HUES64 (cell line): ENCODE measurements at regions not wholly inside any gene's neighbourhood (a gene's known extent, or its start where the extent isn't known, plus 50 kb on each side); places are given as distances from the start of the nearest gene placed in this dataset.
"Not testable (repeated sequence)": the region's sequence is repeated elsewhere in the genome, so short reads cannot be mapped to it uniquely, and the experiment has no call there.

Experiments used
- H3K27ac ChIP-seq: 2 replicates; pipeline ENCODE4 v1.7.0; 2013; ENCODE audit warnings: low read depth, low read length, inconsistent platforms
- H3K27me3 ChIP-seq: 2 replicates; pipeline ENCODE4 v1.6.1; 2013; ENCODE audit warnings: mild to moderate bottlenecking, low read length; ENCODE audit not compliant: insufficient read depth
- H3K36me3 ChIP-seq: 2 replicates; pipeline ENCODE4 v1.6.1; 2013; ENCODE audit warnings: mild to moderate bottlenecking, low read length; ENCODE audit not compliant: insufficient read depth
- H3K4me1 ChIP-seq: 2 replicates; pipeline ENCODE4 v1.6.1; 2013; ENCODE audit warnings: mild to moderate bottlenecking, low read length, moderate library complexity; ENCODE audit not compliant: insufficient read depth
- H3K4me3 ChIP-seq: 2 replicates; pipeline ENCODE4 v1.5.1; 2013; ENCODE audit warnings: mild to moderate bottlenecking, low read length, moderate library complexity
- H3K9ac ChIP-seq: 2 replicates; pipeline ENCODE4 v1.6.1; 2013; ENCODE audit warnings: mild to moderate bottlenecking, low read depth, low read length
- H3K9me3 ChIP-seq: 2 replicates; pipeline ENCODE4 v1.6.1; 2013; ENCODE audit warnings: low read depth, low read length; ENCODE audit not compliant: insufficient read depth
- WGBS: fragments of 150-250, 120-280 bp; methylation state at CpG from one replicate; pipeline ENCODE4 v1.1.7; 2013; ENCODE audit warnings: missing lambda C conversion rate; 5-methylcytosine and 5-hydroxymethylcytosine counted together

DNA sequence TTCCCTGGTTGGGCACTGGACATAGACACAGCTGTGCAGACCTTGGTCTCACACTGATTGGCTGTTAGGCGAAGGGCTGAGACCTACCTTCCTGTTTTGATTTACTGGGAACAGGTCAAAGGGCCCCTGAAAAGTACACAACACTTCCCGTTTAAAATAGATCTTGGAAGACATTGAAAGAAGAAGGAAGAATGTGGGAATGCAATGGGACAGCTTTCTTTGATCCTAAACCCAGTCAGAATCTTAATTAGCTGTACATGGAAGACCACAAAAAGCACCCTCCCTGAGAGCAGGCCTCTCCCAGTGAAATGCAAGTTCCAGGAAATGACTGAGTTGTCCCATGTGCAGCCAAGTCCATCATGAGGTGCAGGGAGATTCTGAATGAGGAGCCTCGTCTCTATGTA lies 83.6 kb upstream of the EXOC2 start:
- no peaks in the 10 kb centered on the region for H3K9me3 ChIP-seq
- H3K27me3 ChIP-seq = no peaks in the 10 kb centered on the region
- H3K4me1 ChIP-seq = 0 out of 2 replicates have a peak, but pooled peaks cover 5% of the 10 kb centered on the region
- H3K27ac ChIP-seq = no peak overlapping the region
- WGBS = 95% methylated on average over 3 of the region's 3 CpGs
- H3K36me3 ChIP-seq = no peaks in the 10 kb centered on the region
- H3K4me3 ChIP-seq = no peak overlapping the region
- no peak overlapping the region for H3K9ac ChIP-seq

DNA sequence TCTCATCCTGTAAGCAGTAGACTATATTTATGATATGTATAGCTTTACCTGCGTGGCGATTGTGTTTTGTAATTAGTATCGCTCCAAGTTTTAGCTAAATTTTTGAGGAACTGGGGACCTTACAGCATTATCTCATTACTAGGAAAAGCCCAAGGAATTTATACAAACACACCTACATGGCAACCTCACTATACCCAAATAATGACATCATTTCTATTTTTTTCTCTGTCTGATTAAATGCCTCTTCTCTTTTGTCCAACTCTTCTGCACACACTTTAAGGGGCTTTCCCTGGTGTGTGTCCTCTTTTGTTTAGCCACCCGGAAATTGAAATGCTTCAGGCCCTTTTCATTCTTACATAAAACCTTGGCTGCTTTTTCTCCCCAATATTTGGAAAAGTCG lies 82.9 kb upstream of the EXOC2 start:
- H3K27me3 ChIP-seq = no peaks in the 10 kb centered on the region
- no peaks in the 10 kb centered on the region for H3K4me1 ChIP-seq
- H3K27ac ChIP-seq = no peak overlapping the region
- WGBS = 81% methylated on average over 5 of the region's 5 CpGs
- H3K4me3 ChIP-seq = no peak overlapping the region
- H3K9ac ChIP-seq = no peak overlapping the region
- H3K9me3 ChIP-seq = no peaks in the 10 kb centered on the region
- no peaks in the 10 kb centered on the region for H3K36me3 ChIP-seq

DNA sequence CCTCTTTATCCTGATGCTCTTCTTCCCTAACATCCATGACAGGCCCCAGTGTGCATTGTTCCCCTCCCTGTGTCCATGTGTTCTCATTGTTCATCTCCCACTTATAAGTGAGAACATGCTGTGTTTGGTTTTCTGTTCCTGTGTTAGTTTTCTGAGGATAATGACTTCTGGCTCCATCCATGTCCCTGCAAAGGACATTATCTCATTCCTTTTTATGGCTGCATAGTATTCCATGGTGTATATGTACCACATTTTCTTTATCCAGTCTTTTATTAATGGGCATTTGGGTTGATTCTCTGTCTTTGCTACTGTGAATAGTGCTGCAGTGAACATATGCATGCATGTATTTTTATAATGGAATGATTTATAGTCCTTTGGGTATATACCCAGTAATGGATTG lies 78.7 kb upstream of the EXOC2 start:
- H3K4me3 ChIP-seq, H3K4me1 ChIP-seq, H3K9ac ChIP-seq, H3K27me3 ChIP-seq, H3K36me3 ChIP-seq, H3K9me3 ChIP-seq, H3K27ac ChIP-seq: not testable (repeated sequence)

DNA sequence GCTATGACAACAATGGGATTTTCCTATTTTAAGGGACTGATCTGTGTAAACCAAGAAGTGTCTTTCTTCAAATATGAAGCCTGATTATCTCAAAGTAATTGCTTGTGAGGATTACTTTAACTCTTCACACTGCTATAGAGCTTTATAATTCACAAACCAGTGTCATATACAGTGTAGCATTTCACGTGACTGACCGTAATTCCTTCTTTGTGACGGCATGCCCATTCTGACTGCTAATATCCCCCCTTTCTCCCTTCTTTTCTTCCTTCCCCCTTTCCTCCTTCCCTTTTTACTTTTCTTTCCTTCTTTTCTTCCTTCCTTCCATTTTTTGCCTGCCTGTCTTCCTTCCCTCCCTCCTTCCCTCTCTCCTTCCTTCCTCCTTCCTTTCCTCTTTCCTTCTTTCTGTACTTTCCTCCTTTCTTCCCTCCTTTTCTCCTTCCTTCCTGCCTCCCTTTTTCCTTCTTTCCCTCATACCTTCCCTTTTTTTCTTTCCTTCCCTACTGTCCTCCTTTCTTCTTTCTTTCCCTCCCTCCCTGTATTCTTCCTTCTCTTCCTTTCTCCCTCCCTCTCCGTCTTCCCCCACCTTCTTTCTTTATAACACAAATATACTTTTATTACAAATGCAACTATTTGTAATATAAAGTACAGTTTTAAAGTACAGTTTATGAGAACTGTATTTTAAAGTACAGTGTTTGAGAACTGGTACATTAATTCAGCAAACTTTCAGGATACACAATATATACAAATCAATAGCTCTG lies 75.0 kb upstream of the EXOC2 start:
- H3K27ac ChIP-seq = no peak overlapping the region
- H3K27me3 ChIP-seq = peaks cover 3% of the 10 kb centered on the region; the same call in 1 of the 2 replicates
- WGBS = 95% methylated on average over 4 of the region's 4 CpGs

DNA sequence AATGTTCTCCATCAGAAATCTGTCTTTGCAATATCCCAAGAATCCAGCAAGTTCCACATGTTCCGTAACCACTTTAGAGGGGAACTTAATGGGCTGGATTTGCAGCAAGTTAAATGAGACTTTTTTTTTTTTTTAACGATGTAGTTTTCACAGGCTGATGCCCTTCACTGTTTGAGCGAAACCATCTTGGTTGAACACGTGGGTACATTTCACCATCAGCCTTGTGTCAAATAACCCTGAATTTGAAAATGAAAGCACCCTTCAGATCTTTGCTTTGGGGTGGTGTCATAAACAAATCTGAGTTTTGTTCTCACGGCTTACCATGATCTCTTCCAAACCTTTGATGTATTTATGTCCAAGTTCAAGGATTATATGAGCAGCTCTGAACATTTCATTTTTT lies 73.7 kb upstream of the EXOC2 start:
- no peak overlapping the region for H3K27ac ChIP-seq
- H3K36me3 ChIP-seq = no peaks in the 10 kb centered on the region
- no peaks in the 10 kb centered on the region for H3K9me3 ChIP-seq
- 73% methylated on average over 5 of the region's 5 CpGs for WGBS
- no peak overlapping the region for H3K4me3 ChIP-seq
- no peaks in the 10 kb centered on the region for H3K4me1 ChIP-seq
- H3K27me3 ChIP-seq = peaks cover 3% of the 10 kb centered on the region; the same call in 1 of the 2 replicates
- no peak overlapping the region for H3K9ac ChIP-seq

More for the DNA sequence above, 75.0 kb upstream of the EXOC2 start:
- Histone ChIP-seq H3K4me1 (no peaks in the 10 kb centered on the region), H3K36me3 (no peaks in the 10 kb centered on the region), H3K4me3 (no peak overlapping the region), H3K9me3 (no peaks in the 10 kb centered on the region), H3K9ac (no peak overlapping the region)

DNA sequence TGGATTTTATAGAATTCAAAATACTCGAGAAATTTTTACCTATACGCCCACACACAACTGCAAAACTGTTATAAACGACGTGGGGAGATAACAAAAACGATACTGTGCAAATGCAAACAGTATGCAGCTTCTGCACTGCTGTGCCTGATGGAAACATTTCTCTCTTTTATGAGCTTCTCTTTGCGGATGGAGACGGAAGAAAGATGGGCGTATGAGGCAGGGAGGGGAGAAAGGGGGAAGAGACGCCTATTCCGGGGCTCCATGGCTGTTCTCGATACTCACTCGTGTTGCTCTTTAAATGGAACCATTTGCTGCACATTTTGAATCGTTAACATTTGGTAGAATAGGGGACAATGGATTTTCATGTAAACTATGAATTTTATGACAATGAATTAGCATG lies 69.1 kb upstream of the EXOC2 start:
- no peaks in the 10 kb centered on the region for H3K27me3 ChIP-seq
- H3K27ac ChIP-seq = no peak overlapping the region
- no peak overlapping the region for H3K4me3 ChIP-seq
- H3K36me3 ChIP-seq = no peaks in the 10 kb centered on the region
- H3K9ac ChIP-seq = no peak overlapping the region
- H3K4me1 ChIP-seq = no peaks in the 10 kb centered on the region
- no peaks in the 10 kb centered on the region for H3K9me3 ChIP-seq
- WGBS = 96% methylated on average over 13 of the region's 13 CpGs

DNA sequence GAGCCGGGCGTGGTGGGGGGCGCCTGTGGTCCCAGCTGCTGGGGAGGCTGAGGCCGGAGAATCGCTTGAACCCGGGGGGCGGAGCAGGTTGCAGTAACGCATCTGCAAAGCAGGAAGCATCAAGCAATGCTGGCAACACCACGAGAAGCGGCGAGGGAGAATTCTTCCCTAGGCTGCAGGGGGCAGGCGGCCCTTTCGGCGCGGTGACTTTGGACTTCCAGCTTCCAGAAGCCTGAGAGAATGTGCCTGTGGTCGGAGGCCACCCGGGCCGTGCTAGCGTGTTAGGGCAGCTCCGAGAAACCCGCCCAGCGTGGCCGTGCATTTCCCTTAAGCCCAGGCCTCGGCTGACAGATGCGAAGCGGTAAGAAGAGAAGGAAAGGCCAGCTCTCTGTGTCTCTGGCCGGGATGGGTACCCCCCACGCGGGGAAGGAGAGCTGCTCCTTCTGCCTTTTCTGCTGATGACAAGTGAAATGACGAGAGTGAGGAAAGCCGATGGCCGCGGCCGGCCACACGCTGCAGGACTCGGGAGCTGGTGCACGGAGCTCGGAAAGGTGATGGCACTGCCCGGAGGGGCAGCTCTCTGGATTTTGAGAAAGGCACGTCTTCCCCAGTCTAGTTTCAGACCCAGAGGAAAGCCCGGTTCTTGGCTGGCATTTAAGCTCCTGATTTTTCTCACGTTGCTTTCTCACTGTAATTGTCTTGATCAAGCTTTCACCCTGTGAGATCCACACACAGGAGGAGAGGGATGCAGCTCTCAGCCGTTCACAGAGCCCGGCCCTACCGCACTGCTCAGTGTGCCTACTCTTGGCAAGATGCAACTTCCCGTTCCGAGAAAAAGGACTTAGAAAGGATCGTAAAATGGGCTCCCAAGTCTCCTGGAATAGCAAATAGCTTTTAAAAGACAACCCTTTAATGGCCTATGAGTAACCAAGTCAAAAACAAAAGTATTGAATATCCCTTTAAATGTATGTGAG lies 68.3 kb upstream of the EXOC2 start:
- Histone ChIP-seq H3K27me3 (no peaks in the 10 kb centered on the region), H3K36me3 (no peaks in the 10 kb centered on the region), H3K27ac (no peak overlapping the region), H3K9ac (no peak overlapping the region), H3K4me3 (no peak overlapping the region), H3K9me3 (no peaks in the 10 kb centered on the region), H3K4me1 (no peaks in the 10 kb centered on the region)
- WGBS = 94% methylated on average over 48 of the region's 48 CpGs

DNA sequence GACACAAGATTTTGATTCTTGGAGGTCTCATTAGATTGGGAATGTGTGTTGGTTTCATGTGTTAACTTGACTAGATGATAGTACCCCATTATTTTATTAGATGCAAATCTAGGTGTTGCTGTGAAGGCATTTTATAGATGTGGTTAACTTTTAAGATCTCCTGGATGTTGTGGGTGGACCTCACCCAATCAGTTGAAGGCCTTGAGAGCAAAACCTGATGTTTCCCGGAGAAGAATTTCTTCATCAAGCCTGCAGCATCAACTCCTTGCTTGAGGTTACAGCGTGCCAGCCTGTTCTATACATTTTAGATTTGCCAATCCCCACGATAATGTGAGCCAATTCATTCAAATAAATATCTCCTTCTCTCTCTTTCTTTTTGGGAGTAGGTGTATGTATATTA lies 66.8 kb upstream of the EXOC2 start:
- no peaks in the 10 kb centered on the region for H3K4me1 ChIP-seq
- H3K9me3 ChIP-seq = no peaks in the 10 kb centered on the region
- no peaks in the 10 kb centered on the region for H3K27me3 ChIP-seq
- no peak overlapping the region for H3K9ac ChIP-seq
- H3K27ac ChIP-seq = no peak overlapping the region
- WGBS = 96% methylated on average over 3 of the region's 3 CpGs
- no peaks in the 10 kb centered on the region for H3K36me3 ChIP-seq
- no peak overlapping the region for H3K4me3 ChIP-seq

DNA sequence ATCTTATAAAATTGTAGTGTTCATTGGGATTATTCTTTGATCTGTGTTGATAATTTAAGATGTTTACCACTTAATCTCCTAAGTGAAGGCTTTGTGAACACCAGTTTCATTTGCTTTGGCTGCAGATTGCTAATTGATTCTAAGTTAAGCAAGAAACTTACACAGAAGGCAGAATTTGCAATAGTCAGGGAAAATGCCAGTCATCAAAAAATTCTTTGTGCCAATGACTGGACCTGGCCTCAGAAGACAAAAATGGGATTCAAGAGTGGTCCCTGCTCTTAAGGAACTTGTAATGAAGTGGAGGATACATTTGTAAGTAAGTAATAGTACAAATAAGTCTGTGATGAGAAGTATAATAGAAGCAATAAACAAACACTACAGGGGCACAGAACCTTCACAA lies 63.3 kb upstream of the EXOC2 start:
- no peaks in the 10 kb centered on the region for H3K36me3 ChIP-seq
- no peak overlapping the region for H3K9ac ChIP-seq
- no peaks in the 10 kb centered on the region for H3K27me3 ChIP-seq
- H3K27ac ChIP-seq = no peak overlapping the region
- no peaks in the 10 kb centered on the region for H3K9me3 ChIP-seq
- no peaks in the 10 kb centered on the region for H3K4me1 ChIP-seq
- H3K4me3 ChIP-seq = no peak overlapping the region

DNA sequence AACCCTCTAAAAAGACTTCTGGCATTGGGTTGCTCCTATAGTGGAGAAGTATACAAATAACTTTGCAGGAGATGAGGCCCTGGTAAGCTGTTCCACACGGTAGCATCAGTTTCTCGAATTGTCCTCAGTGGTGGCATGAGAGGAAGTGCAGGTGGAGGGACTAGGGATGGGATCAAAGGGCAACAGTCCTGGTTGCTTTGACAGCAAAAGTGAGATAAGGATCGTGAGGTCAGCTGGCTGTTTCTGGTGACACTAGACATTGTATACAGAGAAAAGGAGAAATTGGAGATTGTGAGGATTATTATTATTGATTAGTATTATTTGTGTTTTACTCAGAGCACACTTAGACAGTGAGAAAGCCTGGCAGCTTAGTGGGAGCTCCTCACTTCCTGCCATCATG lies 61.3 kb upstream of the EXOC2 start:
- H3K36me3 ChIP-seq = no peaks in the 10 kb centered on the region
- H3K9ac ChIP-seq = no peak overlapping the region
- WGBS = 91% methylated on average over 3 of the region's 3 CpGs
- no peaks in the 10 kb centered on the region for H3K9me3 ChIP-seq
- H3K4me1 ChIP-seq = no peaks in the 10 kb centered on the region
- no peaks in the 10 kb centered on the region for H3K27me3 ChIP-seq
- no peak overlapping the region for H3K4me3 ChIP-seq
- no peak overlapping the region for H3K27ac ChIP-seq

DNA sequence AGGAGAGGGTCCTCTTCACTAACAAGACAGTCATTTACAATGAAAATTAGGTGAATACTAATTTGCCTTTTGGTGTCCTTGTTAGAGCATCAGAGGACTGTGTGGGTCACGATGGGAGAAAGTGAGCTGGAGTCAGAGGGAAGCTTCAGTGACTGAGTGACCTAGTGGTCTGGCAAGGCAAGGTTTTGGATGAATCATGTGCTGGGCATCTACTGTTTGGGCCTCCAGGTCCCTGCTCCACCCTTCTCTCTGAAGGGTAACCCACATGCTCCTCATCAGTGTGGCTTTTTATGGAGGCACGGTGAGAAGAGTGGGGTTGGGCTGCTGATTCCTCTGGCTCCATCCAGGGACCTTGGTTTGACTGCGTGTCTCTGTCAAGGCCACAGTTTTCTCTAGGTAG lies 60.5 kb upstream of the EXOC2 start:
- Histone ChIP-seq H3K36me3 (no peaks in the 10 kb centered on the region), H3K9ac (no peak overlapping the region), H3K9me3 (no peaks in the 10 kb centered on the region), H3K27me3 (no peaks in the 10 kb centered on the region), H3K27ac (no peak overlapping the region), H3K4me1 (no peaks in the 10 kb centered on the region), H3K4me3 (no peak overlapping the region)
- 95% methylated on average over 3 of the region's 3 CpGs for WGBS
